ENCODE measurements at regions not wholly inside any gene's neighbourhood (a gene's known extent, or its start where the extent isn't known, plus 50 kb on each side); places are given as distances from the start of the nearest gene placed in this dataset.

DNA sequence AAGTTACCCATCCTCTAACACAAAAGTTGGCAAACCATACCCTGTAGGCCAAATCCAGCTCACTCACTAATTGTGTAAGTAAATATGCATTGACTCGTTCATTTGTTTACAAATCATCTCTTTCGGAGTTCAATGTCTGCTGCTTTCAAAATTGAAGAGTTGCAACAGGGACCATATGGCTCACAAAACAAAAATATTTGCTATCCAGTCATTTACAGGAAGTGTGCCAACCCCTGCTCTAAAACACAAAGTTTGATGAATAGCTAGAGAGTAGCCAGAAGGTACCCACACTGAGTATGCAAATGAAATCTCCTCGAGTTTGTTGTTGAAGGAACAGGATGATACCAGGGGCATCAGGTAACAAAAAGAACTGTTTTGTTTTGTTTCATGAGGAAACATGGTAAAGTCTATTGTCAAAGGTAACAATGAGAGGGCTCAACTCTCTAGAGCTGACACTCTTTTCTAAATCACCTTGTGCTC, 236.2 kb upstream of the THBS1 start:
- TF ChIP-seq, protein P1, sequence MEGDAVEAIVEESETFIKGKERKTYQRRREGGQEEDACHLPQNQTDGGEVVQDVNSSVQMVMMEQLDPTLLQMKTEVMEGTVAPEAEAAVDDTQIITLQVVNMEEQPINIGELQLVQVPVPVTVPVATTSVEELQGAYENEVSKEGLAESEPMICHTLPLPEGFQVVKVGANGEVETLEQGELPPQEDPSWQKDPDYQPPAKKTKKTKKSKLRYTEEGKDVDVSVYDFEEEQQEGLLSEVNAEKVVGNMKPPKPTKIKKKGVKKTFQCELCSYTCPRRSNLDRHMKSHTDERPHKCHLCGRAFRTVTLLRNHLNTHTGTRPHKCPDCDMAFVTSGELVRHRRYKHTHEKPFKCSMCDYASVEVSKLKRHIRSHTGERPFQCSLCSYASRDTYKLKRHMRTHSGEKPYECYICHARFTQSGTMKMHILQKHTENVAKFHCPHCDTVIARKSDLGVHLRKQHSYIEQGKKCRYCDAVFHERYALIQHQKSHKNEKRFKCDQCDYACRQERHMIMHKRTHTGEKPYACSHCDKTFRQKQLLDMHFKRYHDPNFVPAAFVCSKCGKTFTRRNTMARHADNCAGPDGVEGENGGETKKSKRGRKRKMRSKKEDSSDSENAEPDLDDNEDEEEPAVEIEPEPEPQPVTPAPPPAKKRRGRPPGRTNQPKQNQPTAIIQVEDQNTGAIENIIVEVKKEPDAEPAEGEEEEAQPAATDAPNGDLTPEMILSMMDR (conservative IDR thresholded peaks at IDR 0.05; ENCODE audit: low read length): no peak
- TF ChIP-seq EZH2phosphoT487 (IDR thresholded peaks at IDR 0.05; ENCODE audit: borderline replicate concordance, low read depth, low read length): no peak

Data from OCI-LY7 (cell line).